ENCODE measurements at regions not wholly inside any gene's neighbourhood (a gene's known extent, or its start where the extent isn't known, plus 50 kb on each side); places are given as distances from the start of the nearest gene placed in this dataset.

GRCh38 chr2:196247114-196247975, 76.0 kb upstream of the STK17B start:
- WGBS, 3 donors = 78 to 87% (median 85%) methylated on average over 8 of the region's 8 CpGs
- intact Hi-C loops (cut with DNase I) = no loop called here
- Histone ChIP-seq H3K4me3 (no peak overlapping the region), H3K36me3 (no peaks in the 10 kb centered on the region), H3K9me3 (no peaks in the 10 kb centered on the region), H3K27me3 (no peaks in the 10 kb centered on the region), H3K27ac (no peak overlapping the region), H3K4me1 (ENCODE audit: insufficient read depth) (no peaks in the 10 kb centered on the region)
- TF ChIP-seq EP300 (IDR thresholded peaks at IDR 0.05) = no peak
- TF ChIP-seq, protein P1, sequence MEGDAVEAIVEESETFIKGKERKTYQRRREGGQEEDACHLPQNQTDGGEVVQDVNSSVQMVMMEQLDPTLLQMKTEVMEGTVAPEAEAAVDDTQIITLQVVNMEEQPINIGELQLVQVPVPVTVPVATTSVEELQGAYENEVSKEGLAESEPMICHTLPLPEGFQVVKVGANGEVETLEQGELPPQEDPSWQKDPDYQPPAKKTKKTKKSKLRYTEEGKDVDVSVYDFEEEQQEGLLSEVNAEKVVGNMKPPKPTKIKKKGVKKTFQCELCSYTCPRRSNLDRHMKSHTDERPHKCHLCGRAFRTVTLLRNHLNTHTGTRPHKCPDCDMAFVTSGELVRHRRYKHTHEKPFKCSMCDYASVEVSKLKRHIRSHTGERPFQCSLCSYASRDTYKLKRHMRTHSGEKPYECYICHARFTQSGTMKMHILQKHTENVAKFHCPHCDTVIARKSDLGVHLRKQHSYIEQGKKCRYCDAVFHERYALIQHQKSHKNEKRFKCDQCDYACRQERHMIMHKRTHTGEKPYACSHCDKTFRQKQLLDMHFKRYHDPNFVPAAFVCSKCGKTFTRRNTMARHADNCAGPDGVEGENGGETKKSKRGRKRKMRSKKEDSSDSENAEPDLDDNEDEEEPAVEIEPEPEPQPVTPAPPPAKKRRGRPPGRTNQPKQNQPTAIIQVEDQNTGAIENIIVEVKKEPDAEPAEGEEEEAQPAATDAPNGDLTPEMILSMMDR (IDR thresholded peaks at IDR 0.05) = no peak
- no peak for DNase-seq

DNA sequence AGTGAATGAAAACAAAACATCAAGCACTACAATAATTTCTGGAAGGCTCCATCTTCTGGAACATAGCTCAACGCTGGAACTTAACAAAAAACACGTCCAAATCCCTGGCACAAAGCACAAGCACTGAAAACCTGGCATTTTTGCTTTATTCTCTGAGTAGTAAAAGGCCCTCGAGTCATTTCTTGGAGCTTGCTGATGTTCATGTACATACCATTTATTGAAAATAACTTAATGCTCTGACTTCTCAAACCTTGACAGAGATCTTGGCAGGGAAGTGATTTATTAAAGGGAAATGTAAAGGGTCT, 76.5 kb upstream of the STK17B start:
- H3K4me3 ChIP-seq = no peak overlapping the region
- H3K27me3 ChIP-seq = no peaks in the 10 kb centered on the region
- WGBS, 3 donors = 55 to 62% (median 59%) methylated on average over 3 of the region's 3 CpGs
- H3K9me3 ChIP-seq = no peaks in the 10 kb centered on the region
- no peak overlapping the region for H3K27ac ChIP-seq
- H3K4me1 ChIP-seq (ENCODE audit: insufficient read depth) = no peaks in the 10 kb centered on the region
- no peak for TF ChIP-seq EP300 (IDR thresholded peaks at IDR 0.05)
- TF ChIP-seq POLR2A (IDR thresholded peaks at IDR 0.05) = no peak
- TF ChIP-seq, protein P1 (IDR thresholded peaks at IDR 0.05) = no peak
- no peaks in the 10 kb centered on the region for H3K36me3 ChIP-seq
- intact Hi-C loops (cut with DNase I) = no loop called here
- DNase-seq = no peak

GRCh38 chr2:196248467-196249094, 77.2 kb upstream of the STK17B start:
- Histone ChIP-seq H3K4me3 (no peak overlapping the region), H3K4me1 (ENCODE audit: insufficient read depth) (no peaks in the 10 kb centered on the region), H3K27ac (no peak overlapping the region), H3K9me3 (no peaks in the 10 kb centered on the region), H3K27me3 (no peaks in the 10 kb centered on the region), H3K36me3 (no peaks in the 10 kb centered on the region)
- DNase-seq = no peak
- 75 to 80% (median 76%) methylated on average over 1 of the region's 1 CpG for WGBS, 3 donors
- TF ChIP-seq, protein P1 (IDR thresholded peaks at IDR 0.05) = no peak
- TF ChIP-seq POLR2A (IDR thresholded peaks at IDR 0.05) = no peak
- TF ChIP-seq EP300 (IDR thresholded peaks at IDR 0.05) = no peak
- intact Hi-C loops (cut with DNase I) = no loop called here

DNA sequence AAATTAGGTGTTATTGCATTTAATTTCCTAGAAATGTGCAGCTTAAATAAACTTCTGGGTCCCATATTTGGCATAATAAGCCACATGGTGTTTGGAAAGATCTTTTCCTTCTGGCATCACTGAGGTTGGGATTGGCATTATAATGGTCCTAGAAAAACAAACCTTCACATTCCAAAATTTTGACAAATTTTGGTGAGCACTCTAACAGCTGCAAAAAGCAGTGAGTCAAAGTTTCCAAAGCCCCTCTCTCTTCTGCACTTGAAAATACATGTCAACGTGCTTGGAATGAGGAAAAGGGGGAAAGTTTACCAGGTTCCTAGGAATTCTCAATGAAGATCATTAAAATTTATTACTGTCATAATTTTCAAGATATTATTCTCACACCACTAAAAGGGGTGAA, 77.8 kb upstream of the STK17B start:
- WGBS, 3 donors = 35 to 76% (median 64%) methylated on average over 1 of the region's 1 CpG
- no peak for DNase-seq
- TF ChIP-seq EP300 (IDR thresholded peaks at IDR 0.05) = no peak
- no peaks in the 10 kb centered on the region for H3K4me1 ChIP-seq (ENCODE audit: insufficient read depth)
- no peak overlapping the region for H3K27ac ChIP-seq
- H3K36me3 ChIP-seq = no peaks in the 10 kb centered on the region
- H3K27me3 ChIP-seq = no peaks in the 10 kb centered on the region
- H3K4me3 ChIP-seq = no peak overlapping the region
- H3K9me3 ChIP-seq = no peaks in the 10 kb centered on the region
- intact Hi-C loops (cut with DNase I) = no loop called here

DNA sequence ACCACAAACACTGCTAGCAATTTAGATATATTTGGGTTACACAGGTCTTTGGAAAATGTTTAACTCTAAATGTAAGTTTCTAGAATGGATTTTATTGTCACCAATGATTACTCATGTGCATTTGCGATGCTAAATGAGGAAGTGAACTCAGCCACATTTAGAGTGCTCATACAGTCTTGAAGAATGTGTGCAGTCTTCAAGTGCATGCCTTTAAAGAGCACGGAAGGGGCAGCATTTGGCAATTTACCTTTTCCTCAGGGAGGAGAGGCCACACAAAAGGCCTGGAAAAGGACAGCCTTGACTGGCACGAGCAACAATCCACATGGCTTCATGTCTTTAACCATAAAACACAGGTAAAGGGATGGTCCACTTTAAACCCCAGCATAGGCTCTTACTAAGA, 78.5 kb upstream of the STK17B start:
- Histone ChIP-seq H3K4me1 (ENCODE audit: insufficient read depth) (no peaks in the 10 kb centered on the region), H3K36me3 (no peaks in the 10 kb centered on the region), H3K4me3 (no peak overlapping the region), H3K27ac (no peak overlapping the region), H3K27me3 (no peaks in the 10 kb centered on the region), H3K9me3 (no peaks in the 10 kb centered on the region)
- TF ChIP-seq, protein P1 (IDR thresholded peaks at IDR 0.05) = no peak
- no peak for TF ChIP-seq POLR2A (IDR thresholded peaks at IDR 0.05)
- TF ChIP-seq EP300 (IDR thresholded peaks at IDR 0.05) = no peak
- 75 to 80% (median 77%) methylated on average over 3 of the region's 3 CpGs for WGBS, 3 donors
- DNase-seq = no peak
- intact Hi-C loops (cut with DNase I) = no loop called here

All from ovary (tissue), 7 donors.